Lower leg skin (tissue), 4 donors: ENCODE measurements at regions not wholly inside any gene's neighbourhood (a gene's known extent, or its start where the extent isn't known, plus 50 kb on each side); places are given as distances from the start of the nearest gene placed in this dataset.

Experiments used
- DNase-seq, 2 donors: peaks; one replicate each; pipeline ENCODE4 v3.0.0-alpha.2; 2019; ENCODE audit warnings: low spot score in 2 of 2
- H3K4me3 ChIP-seq: fragments of 200-600 bp; sonication (generic); 2 replicates; pipeline ENCODE4 v1.5.1; 2017; ENCODE audit warnings: mild to moderate bottlenecking, low read depth; ENCODE audit not compliant: poor library complexity, severe bottlenecking
- CTCF ChIP-seq, 3 donors: fragments of 450-650 bp; IDR thresholded peaks; one replicate each; pipeline ENCODE4 v1.5.1; 2016; ENCODE audit warnings: antibody characterized with exemption in 3 of 3, mild to moderate bottlenecking in 3 of 3, moderate library complexity in 2 of 3
- POLR2A ChIP-seq, 2 donors: fragments of 450-650 bp; IDR thresholded peaks; one replicate each; pipeline ENCODE4 v1.6.1; 2016 to 2017; ENCODE audit warnings: antibody characterized with exemption in 2 of 2, mild to moderate bottlenecking in 1 of 2, moderate library complexity in 1 of 2
- WGBS, 2 donors: methylation state at CpG; one replicate each; pipeline ENCODE4 v1.1.5; 2018; 5-methylcytosine and 5-hydroxymethylcytosine counted together
- intact Hi-C: fragments of 100-400 bp; cut with DNase I; formaldehyde crosslinking; loops from one replicate; pipeline ENCODE4 v1.15.0; 2023; ENCODE audit warnings: low total_unique reads

GRCh38 chr3:127121885-127122284 is 71.0 kb upstream of the PRR23E start:
- TF ChIP-seq POLR2A (IDR thresholded peaks at IDR 0.05) (no peak), CTCF (IDR thresholded peaks at IDR 0.05) (no peak)
- 69 to 81% methylated on average over 1 of the region's 1 CpG for WGBS, 2 donors
- no peak for DNase-seq
- no peak overlapping the region for H3K4me3 ChIP-seq
- intact Hi-C loops: no loop called here

GRCh38 chr3:127123533-127123932 is 69.4 kb upstream of the PRR23E start:
- intact Hi-C loops: no loop called here
- TF ChIP-seq CTCF (IDR thresholded peaks at IDR 0.05) (no peak), POLR2A (IDR thresholded peaks at IDR 0.05) (no peak)
- DNase-seq: peak in 1 of 2 donors; percentile 31
- WGBS, 2 donors: 92 to 95% methylated on average over 2 of the region's 2 CpGs
- no peak overlapping the region for H3K4me3 ChIP-seq

GRCh38 chr3:127124120-127124519 is 68.8 kb upstream of the PRR23E start:
- WGBS, 2 donors: 50 to 54% methylated on average over 4 of the region's 4 CpGs
- TF ChIP-seq CTCF (IDR thresholded peaks at IDR 0.05) (no peak), POLR2A (IDR thresholded peaks at IDR 0.05) (no peak)
- no peak overlapping the region for H3K4me3 ChIP-seq
- DNase-seq: no peak
- intact Hi-C loops: no loop called here

- H3K4me3 ChIP-seq: no peak overlapping the region
- DNase-seq: peak in 1 of 2 donors; percentile 83
- intact Hi-C loops: no loop called here
- TF ChIP-seq POLR2A (IDR thresholded peaks at IDR 0.05) (no peak), CTCF (IDR thresholded peaks at IDR 0.05) (no peak)
- 78 to 79% methylated on average over 10 of the region's 10 CpGs for WGBS, 2 donors
These were observed 61.3 kb upstream of the PRR23E start for GRCh38 chr3:127131424-127132170.

- no peak overlapping the region for H3K4me3 ChIP-seq
- intact Hi-C loops: no loop called here
- WGBS, 2 donors: 62 to 74% methylated on average over 5 of the region's 5 CpGs
- peak in 1 of 2 donors; percentile 2 for DNase-seq
- TF ChIP-seq CTCF (IDR thresholded peaks at IDR 0.05) (no peak), POLR2A (IDR thresholded peaks at IDR 0.05) (no peak)
These were observed 60.1 kb upstream of the PRR23E start for GRCh38 chr3:127132876-127133275.

- intact Hi-C loops: no loop called here
- no peak overlapping the region for H3K4me3 ChIP-seq
- peak in 1 of 2 donors; percentile 72 for DNase-seq
- WGBS, 2 donors: 93% methylated on average over 5 of the region's 5 CpGs
- TF ChIP-seq CTCF (IDR thresholded peaks at IDR 0.05) (no peak), POLR2A (IDR thresholded peaks at IDR 0.05) (no peak)
These were observed 59.0 kb upstream of the PRR23E start for GRCh38 chr3:127133971-127134370.
